Right lobe of liver (tissue), 6 donors: ENCODE measurements at regions not wholly inside any gene's neighbourhood (a gene's known extent, or its start where the extent isn't known, plus 50 kb on each side); places are given as distances from the start of the nearest gene placed in this dataset.

Source experiments
- ATAC-seq, 4 donors: fragments of 200-7000 bp; cut with Tn5 transposase; one replicate each; pipeline ENCODE4 v1.9.1; 2020; ENCODE audit warnings: mild to moderate bottlenecking in 4 of 4, moderate library complexity in 4 of 4
- DNase-seq, 3 donors: peaks; one replicate each; pipeline ENCODE4 v3.0.0-alpha.2; 2020
- H3K27ac ChIP-seq, 3 donors: fragments of 200-600 bp; one replicate each; pipeline ENCODE4 v1.8.0; 2022
- H3K27me3 ChIP-seq, 2 donors: fragments of 200-600 bp; one replicate each; pipeline ENCODE4 v1.8.0; 2022
- H3K36me3 ChIP-seq, 4 donors: fragments of 200-600 bp; sonication (generic) in 1 of 4; one replicate each; pipeline versions ENCODE4 v1.5.1 to v1.8.0; 2017 to 2022; ENCODE audit warnings: control low read depth in 1 of 4
- H3K4me1 ChIP-seq, 4 donors: fragments of 200-600 bp; sonication (generic) in 1 of 4; one replicate each; pipeline versions ENCODE4 v1.5.1 to v1.8.0; 2017 to 2022; ENCODE audit warnings: control low read depth in 1 of 4
- H3K4me3 ChIP-seq, 3 donors: fragments of 200-600 bp; one replicate each; pipeline ENCODE4 v1.8.0; 2022
- H3K9me3 ChIP-seq, 4 donors: fragments of 200-600 bp; sonication (generic) in 1 of 4; one replicate each; pipeline versions ENCODE4 v1.5.1 to v1.8.0; 2017 to 2022; ENCODE audit warnings: control low read depth in 1 of 4
- CTCF ChIP-seq, 4 donors: fragments of 200-600 bp in 3 of 4; fragments of 450-650 bp in 1 of 4; IDR thresholded peaks; one replicate each; pipeline versions ENCODE4 v1.5.1 to v1.8.0; 2016 to 2022; ENCODE audit warnings: antibody characterized with exemption in 4 of 4, mild to moderate bottlenecking in 2 of 4
- POLR2A ChIP-seq: fragments of 450-650 bp; IDR thresholded peaks from one replicate; pipeline ENCODE4 v1.6.1; 2017; ENCODE audit warnings: antibody characterized with exemption, mild to moderate bottlenecking
- WGBS: methylation state at CpG from one replicate; pipeline ENCODE4 v1.1.6; 2018; ENCODE audit warnings: low coverage, low lambda C conversion rate; ENCODE audit not compliant: insufficient coverage; ENCODE audit errors: missing lambda C conversion rate; 5-methylcytosine and 5-hydroxymethylcytosine counted together
- intact Hi-C, 2 donors: fragments of 100-400 bp; cut with DNase I; formaldehyde crosslinking; loops; one replicate each; pipeline versions ENCODE4 v1.11.2 to v1.14.1; 2022
- donor health status: DM: no; HTN: yes; CAD: no.
- donor health status: DM: no; HTN: no; CAD: no.
- donor health status: DM: no; HTN: no; CAD: no.
- donor health status: DM: no; HTN: yes; CAD: no.
- donor health status: DM: no; HTN: yes; CAD: no.

DNA sequence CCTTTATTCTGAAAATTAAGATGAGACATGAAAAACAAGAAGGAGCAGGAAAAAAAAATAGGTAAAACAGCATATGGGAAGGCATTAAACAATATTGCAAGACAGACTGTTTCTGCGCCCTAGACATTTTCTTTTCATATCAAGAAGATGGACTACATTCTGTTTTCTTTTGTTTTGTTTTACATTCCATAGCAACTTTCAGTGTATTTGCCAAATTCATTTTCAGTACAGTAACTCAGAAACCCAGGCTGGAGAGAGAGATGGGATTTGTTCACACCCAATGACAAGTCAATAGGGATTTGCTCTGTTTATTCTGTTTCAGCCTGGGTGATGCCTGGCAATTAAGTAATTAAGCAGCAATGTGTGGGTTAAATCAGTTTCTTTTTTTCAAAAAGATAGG is 892.8 kb upstream of the DIAPH2 start:
- 83% methylated on average over 1 of the region's 1 CpG for WGBS
- no peak for ATAC-seq

DNA sequence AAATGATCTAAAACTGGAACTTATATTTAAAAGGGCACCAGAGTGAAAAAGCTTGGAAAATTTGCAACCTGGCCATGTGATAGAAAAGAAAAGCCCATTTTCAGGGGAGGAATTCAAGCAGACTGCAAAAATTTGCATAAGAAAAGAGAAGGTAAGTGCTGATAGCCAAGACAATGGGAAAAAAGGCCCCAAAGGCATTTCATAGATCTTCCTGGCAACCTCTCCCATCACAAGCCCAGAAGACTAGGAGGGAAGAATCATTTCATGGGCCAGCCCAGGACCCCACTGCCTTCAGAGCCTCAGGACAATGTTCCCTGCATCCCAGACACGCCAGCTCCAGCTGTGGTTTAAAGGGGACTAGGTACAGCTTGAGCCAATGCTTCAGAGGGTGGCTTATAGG is 887.3 kb upstream of the DIAPH2 start:
- H3K27ac ChIP-seq: no peak overlapping the region
- no CpG with 5 or more reads among the region's 1 CpG for WGBS
- no peaks in the 10 kb centered on the region for H3K9me3 ChIP-seq
- TF ChIP-seq CTCF (IDR thresholded peaks at IDR 0.05): no peak
- TF ChIP-seq POLR2A: no peak
- H3K27me3 ChIP-seq: no peaks in the 10 kb centered on the region
- no peak overlapping the region for H3K4me3 ChIP-seq
- H3K4me1 ChIP-seq: no peaks in the 10 kb centered on the region
- H3K36me3 ChIP-seq: no peaks in the 10 kb centered on the region
- ATAC-seq: no peak
- intact Hi-C loops: no loop called here
- no peak for DNase-seq

More for the DNA sequence above, 892.8 kb upstream of the DIAPH2 start:
- DNase-seq: no peak
- TF ChIP-seq CTCF (IDR thresholded peaks at IDR 0.05): no peak
- TF ChIP-seq POLR2A: no peak
- no peak overlapping the region for H3K4me3 ChIP-seq
- H3K36me3 ChIP-seq: no peaks in the 10 kb centered on the region
- H3K27ac ChIP-seq: no peak overlapping the region
- no peaks in the 10 kb centered on the region for H3K9me3 ChIP-seq
- no peaks in the 10 kb centered on the region for H3K4me1 ChIP-seq
- H3K27me3 ChIP-seq: no peaks in the 10 kb centered on the region
- intact Hi-C loops: no loop called here

DNA sequence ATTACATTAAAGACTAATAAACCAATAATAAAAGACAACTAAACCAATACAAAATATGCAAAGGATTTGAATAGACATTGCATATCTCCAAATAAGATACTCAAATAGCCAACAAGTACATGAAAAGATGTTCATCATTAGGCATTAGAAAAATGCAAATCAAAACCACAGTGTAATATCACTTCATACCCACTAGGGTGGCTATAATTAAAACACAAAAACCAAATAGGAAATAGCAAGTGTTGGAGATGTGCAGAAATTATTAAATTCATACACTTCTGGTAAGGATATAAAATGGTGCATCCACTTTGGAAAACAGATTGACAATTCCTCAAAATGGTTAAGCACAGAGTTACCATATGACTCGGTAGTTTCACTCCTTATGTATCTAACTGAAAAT is 860.8 kb upstream of the DIAPH2 start:
- DNase-seq: no peak
- Histone ChIP-seq H3K9me3 (no peaks in the 10 kb centered on the region), H3K4me1 (no peaks in the 10 kb centered on the region), H3K36me3 (no peaks in the 10 kb centered on the region), H3K4me3 (no peak overlapping the region), H3K27me3 (peaks cover 0 to 3% of the 10 kb centered on the region in 2 donors), H3K27ac (no peak overlapping the region)
- intact Hi-C loops: no loop called here
- ATAC-seq: no peak
- 70% methylated on average over 1 of the region's 1 CpG for WGBS
- TF ChIP-seq CTCF (IDR thresholded peaks at IDR 0.05) (peak in 3 of 4 donors; percentile 16 to 26 (median 23)), POLR2A (no peak)

- H3K27ac ChIP-seq: no peak overlapping the region
- intact Hi-C loops: no loop called here
- WGBS: 62% methylated on average over 6 of the region's 6 CpGs
- H3K9me3 ChIP-seq: no peaks in the 10 kb centered on the region
- DNase-seq (no peak), ATAC-seq (no peak)
- no peaks in the 10 kb centered on the region for H3K36me3 ChIP-seq
- TF ChIP-seq CTCF (IDR thresholded peaks at IDR 0.05): no peak
- no peak for TF ChIP-seq POLR2A
- no peak overlapping the region for H3K4me3 ChIP-seq
- H3K4me1 ChIP-seq: no peaks in the 10 kb centered on the region
- H3K27me3 ChIP-seq: no peaks in the 10 kb centered on the region
Observed at GRCh38 chrX:95835223-95835622, 849.4 kb upstream of the DIAPH2 start.

DNA sequence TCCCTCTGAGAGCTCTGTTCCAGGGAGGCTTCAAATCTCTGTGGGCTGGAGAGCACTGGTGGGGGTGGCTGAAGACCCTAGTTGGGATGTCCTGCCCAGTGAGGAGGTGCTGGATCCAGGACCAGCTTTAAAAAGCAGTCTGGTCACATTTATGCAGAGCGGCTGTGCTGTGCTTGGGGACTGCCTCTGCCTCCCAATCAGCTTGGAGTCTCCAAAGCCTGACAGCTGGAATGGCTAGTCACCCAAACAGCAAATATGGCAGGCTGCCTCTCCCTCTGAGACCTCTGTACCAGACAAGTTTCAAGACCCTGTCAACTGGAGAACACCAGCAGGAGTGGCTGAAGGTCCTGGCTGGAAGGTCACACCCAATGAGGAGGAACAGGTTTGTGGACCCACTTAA is 848.1 kb upstream of the DIAPH2 start:
- TF ChIP-seq POLR2A (no peak), CTCF (IDR thresholded peaks at IDR 0.05) (no peak)
- H3K4me3 ChIP-seq: no peak overlapping the region
- ATAC-seq (no peak), DNase-seq (peak in 1 of 3 donors; percentile 10)
- intact Hi-C loops: no loop called here
- H3K36me3 ChIP-seq: no peaks in the 10 kb centered on the region
- H3K27me3 ChIP-seq: no peaks in the 10 kb centered on the region
- WGBS: no CpG with 5 or more reads among the region's 1 CpG
- H3K9me3 ChIP-seq: no peaks in the 10 kb centered on the region
- no peaks in the 10 kb centered on the region for H3K4me1 ChIP-seq
- H3K27ac ChIP-seq: no peak overlapping the region
